H1 (cell line): ENCODE measurements at regions not wholly inside any gene's neighbourhood (a gene's known extent, or its start where the extent isn't known, plus 50 kb on each side); places are given as distances from the start of the nearest gene placed in this dataset.

Experiments
- CTCF ChIA-PET: fragments of 300-600 bp; sonication (Branson Sonifier 250); formaldehyde crosslinking; loops from one replicate; lab custom pipeline; 2021; ENCODE audit not compliant: partially characterized antibody; lab: Charles Lee
- POLR2A ChIA-PET: fragments of 300-600 bp; sonication (Branson Sonifier 250); formaldehyde crosslinking; loops from one replicate; lab custom pipeline; 2021; ENCODE audit warnings: inconsistent platforms; ENCODE audit not compliant: partially characterized antibody; lab: Charles Lee
- DNase-seq, 2 experiments: peaks; one replicate each; pipeline versions ENCODE4 v3.0.0 to v3.0.0-alpha.2; 2010 to 2022; ENCODE audit warnings: low spot score in 2 of 2, low read depth in 1 of 2, mixed read lengths in 1 of 2
- FAIRE-seq: peaks from 2 replicates; lab custom pipeline; 2011; peaks lifted over from hg19 to GRCh38; lab: Jason Lieb, UNC
- H2AFZ ChIP-seq: 2 replicates; pipeline ENCODE4 v1.8.1; 2012; ENCODE audit warnings: low read length, inconsistent platforms
- H2AK5ac ChIP-seq: 2 replicates; pipeline ENCODE4 v1.6.1; 2013; ENCODE audit warnings: low read depth, low read length
- H2BK120ac ChIP-seq: replicated peaks from 2 replicates; pipeline ENCODE3; 2013; ENCODE audit warnings: low read depth, low read length, inconsistent platforms
- H2BK12ac ChIP-seq: 2 replicates; pipeline ENCODE4 v1.6.1; 2013; ENCODE audit warnings: low read depth, low read length
- H2BK15ac ChIP-seq: 2 replicates; pipeline ENCODE4 v1.6.1; 2013; ENCODE audit warnings: low read length
- H2BK20ac ChIP-seq: 2 replicates; pipeline ENCODE4 v1.6.1; 2013; ENCODE audit warnings: low read length
- H2BK5ac ChIP-seq: 2 replicates; pipeline ENCODE4 v1.6.1; 2013; ENCODE audit warnings: low read depth, low read length
- H3K14ac ChIP-seq: 2 replicates; pipeline ENCODE4 v1.6.1; 2013; ENCODE audit warnings: inconsistent platforms; ENCODE audit not compliant: insufficient read length
- H3K18ac ChIP-seq: 2 replicates; pipeline ENCODE4 v1.6.1; 2013; ENCODE audit warnings: low read length; ENCODE audit errors: extremely low read depth
- H3K23ac ChIP-seq: 2 replicates; pipeline ENCODE4 v1.6.1; 2013; ENCODE audit warnings: inconsistent platforms; ENCODE audit not compliant: insufficient read length
- H3K23me2 ChIP-seq: 2 replicates; pipeline ENCODE4 v1.6.1; 2013; ENCODE audit warnings: low read depth, low read length
- H3K27ac ChIP-seq: 2 replicates; pipeline ENCODE4 v1.6.1; 2011; ENCODE audit warnings: low read depth, low read length, inconsistent platforms
- H3K27me3 ChIP-seq, 4 experiments: replicated peaks in 1 of 4; 1 replicate in 1 of 4; 2 replicates in 3 of 4; pipeline versions ENCODE4 v1.6.1 to v1.8.1; 2011 to 2013; ENCODE audit warnings: low read length in 3 of 4, mild to moderate bottlenecking in 3 of 4, inconsistent platforms in 2 of 4, mixed read lengths in 2 of 4, moderate library complexity in 1 of 4; ENCODE audit not compliant: control insufficient read depth in 3 of 4, insufficient read depth in 3 of 4; ENCODE audit errors: extremely low read depth in 1 of 4
- H3K36me3 ChIP-seq, 4 experiments: 2 replicates each; pipeline versions ENCODE4 v1.6.1 to v1.8.1; 2011 to 2013; ENCODE audit warnings: mild to moderate bottlenecking in 4 of 4, low read length in 3 of 4, moderate library complexity in 2 of 4, control low read depth in 1 of 4, inconsistent platforms in 1 of 4; ENCODE audit not compliant: insufficient read depth in 4 of 4, control insufficient read depth in 2 of 4
- H3K4ac ChIP-seq: replicated peaks from 2 replicates; pipeline ENCODE3; 2013; ENCODE audit warnings: low read length, low read depth, mixed read lengths, inconsistent platforms; ENCODE audit not compliant: insufficient read length
- H3K4me1 ChIP-seq, 4 experiments: replicated peaks in 1 of 4; 1 replicate in 1 of 4; 2 replicates in 3 of 4; pipeline versions ENCODE4 v1.6.1 to v1.8.1; 2011 to 2013; ENCODE audit warnings: low read length in 3 of 4, inconsistent platforms in 2 of 4, mixed read lengths in 1 of 4; ENCODE audit not compliant: insufficient read depth in 4 of 4, control insufficient read depth in 3 of 4
- H3K4me2 ChIP-seq, 2 experiments: 2 replicates each; pipeline versions ENCODE4 v1.6.1 to v1.8.1; 2011 to 2013; ENCODE audit warnings: low read depth in 2 of 2, low read length in 2 of 2, control low read depth in 1 of 2, inconsistent platforms in 1 of 2, mild to moderate bottlenecking in 1 of 2; ENCODE audit not compliant: insufficient read depth in 1 of 2
- H3K4me3 ChIP-seq, 4 experiments: fragments of 200-600, 300-600 bp in 1 of 4; sonication (generic), shearing (Covaris generic), sonication (Bioruptor Twin) in 1 of 4; 2 replicates each; pipeline versions ENCODE4 v1.5.1 to v1.8.1; 2011 to 2016; ENCODE audit warnings: low read length in 4 of 4, low read depth in 3 of 4, control low read depth in 2 of 4, inconsistent platforms in 2 of 4, mild to moderate bottlenecking in 2 of 4, mixed read lengths in 1 of 4, moderate library complexity in 1 of 4; ENCODE audit not compliant: insufficient read depth in 2 of 4; ENCODE audit errors: extremely low read depth in 1 of 4
- H3K56ac ChIP-seq: replicated peaks from 2 replicates; pipeline ENCODE3; 2013; ENCODE audit warnings: low read depth, mild to moderate bottlenecking, mixed read lengths, low read length, inconsistent platforms; ENCODE audit not compliant: insufficient read length
- H3K79me1 ChIP-seq: 2 replicates; pipeline ENCODE4 v1.6.1; 2013; ENCODE audit warnings: low read depth, low read length, control low read depth
- H3K79me2 ChIP-seq, 2 experiments: 2 replicates each; pipeline versions ENCODE4 v1.6.1 to v1.8.1; 2012 to 2013; ENCODE audit warnings: low read length in 2 of 2, mild to moderate bottlenecking in 2 of 2, inconsistent platforms in 1 of 2; ENCODE audit not compliant: insufficient read depth in 2 of 2, control insufficient read depth in 1 of 2
- H3K9ac ChIP-seq, 4 experiments: replicated peaks in 1 of 4; 1 replicate in 1 of 4; 2 replicates in 3 of 4; pipeline versions ENCODE4 v1.6.1 to v1.8.1; 2011 to 2013; ENCODE audit warnings: low read depth in 3 of 4, low read length in 3 of 4, control low read depth in 2 of 4, mild to moderate bottlenecking in 2 of 4, moderate library complexity in 2 of 4, inconsistent platforms in 1 of 4; ENCODE audit errors: extremely low read depth in 1 of 4
- H3K9me3 ChIP-seq, 2 experiments: 2 replicates each; pipeline versions ENCODE4 v1.6.1 to v1.8.1; 2012 to 2013; ENCODE audit warnings: mild to moderate bottlenecking in 2 of 2, moderate library complexity in 2 of 2, control low read depth in 1 of 2, inconsistent platforms in 1 of 2, low read depth in 1 of 2, low read length in 1 of 2, mixed read lengths in 1 of 2; ENCODE audit not compliant: insufficient read depth in 2 of 2
- H4K20me1 ChIP-seq, 2 experiments: replicated peaks in 1 of 2; 2 replicates each; pipeline versions ENCODE3 to v1.8.1; 2011 to 2013; ENCODE audit warnings: inconsistent platforms in 2 of 2, low read length in 2 of 2, mild to moderate bottlenecking in 1 of 2; ENCODE audit not compliant: insufficient read depth in 2 of 2, control insufficient read depth in 1 of 2
- H4K5ac ChIP-seq: 2 replicates; pipeline ENCODE4 v1.6.1; 2013; ENCODE audit warnings: low read length, low read depth, mixed read lengths, inconsistent platforms; ENCODE audit not compliant: insufficient read length
- H4K8ac ChIP-seq: 2 replicates; pipeline ENCODE4 v1.8.0; 2013; ENCODE audit warnings: mild to moderate bottlenecking, moderate library complexity, low read length, inconsistent platforms; ENCODE audit not compliant: insufficient read depth; ENCODE audit errors: extremely low read depth
- H4K91ac ChIP-seq: replicated peaks from 2 replicates; pipeline ENCODE3; 2013; ENCODE audit warnings: low read length, mixed read lengths, inconsistent platforms; ENCODE audit not compliant: insufficient read length
- CEBPB ChIP-seq: IDR thresholded peaks from 2 replicates; pipeline ENCODE4 v1.6.1; 2012; ENCODE audit warnings: low read depth, low read length
- HDAC2 ChIP-seq, 2 experiments: fragments of 300-600 bp in 1 of 2; sonication (generic) in 1 of 2; IDR thresholded peaks; 2 replicates each; pipeline ENCODE4 v1.6.1; 2011 to 2012; ENCODE audit warnings: low read depth in 2 of 2, low read length in 2 of 2, mild to moderate bottlenecking in 2 of 2, moderate library complexity in 2 of 2, borderline replicate concordance in 1 of 2, inconsistent platforms in 1 of 2
- JUND ChIP-seq: IDR thresholded peaks from 2 replicates; pipeline ENCODE4 v1.6.1; 2011; ENCODE audit warnings: mild to moderate bottlenecking, improper control_type of control experiment, low read length
- PHF8 ChIP-seq: fragments of 200-600 bp; sonication (generic); conservative IDR thresholded peaks from 2 replicates; pipeline ENCODE4 v1.7.1; 2012; ENCODE audit warnings: low read depth, mild to moderate bottlenecking, inconsistent platforms, low read length, moderate library complexity
- RAD21 ChIP-seq, 2 experiments: IDR thresholded peaks in 1 of 2; conservative IDR thresholded peaks in 1 of 2; 2 replicates each; pipeline ENCODE4 v1.6.1; 2011; ENCODE audit warnings: low read depth in 2 of 2, low read length in 2 of 2, improper control_type of control experiment in 1 of 2, inconsistent platforms in 1 of 2, mild to moderate bottlenecking in 1 of 2, moderate library complexity in 1 of 2
- RXRA ChIP-seq: IDR thresholded peaks from 2 replicates; pipeline ENCODE4 v1.6.1; 2011; ENCODE audit warnings: low read depth, mild to moderate bottlenecking, low read length, moderate library complexity; ENCODE audit not compliant: insufficient read depth
- SIN3A ChIP-seq, 2 experiments: IDR thresholded peaks in 1 of 2; conservative IDR thresholded peaks in 1 of 2; 2 replicates each; pipeline ENCODE4 v1.6.1; 2011 to 2012; ENCODE audit warnings: low read length in 2 of 2, improper control_type of control experiment in 1 of 2, low read depth in 1 of 2, mild to moderate bottlenecking in 1 of 2
- SP4 ChIP-seq: IDR thresholded peaks from 2 replicates; pipeline ENCODE4 v1.6.1; 2012; ENCODE audit warnings: low read length, inconsistent platforms
- TAF1 ChIP-seq: IDR thresholded peaks from 2 replicates; pipeline ENCODE4 v1.6.1; 2011; ENCODE audit warnings: mild to moderate bottlenecking, low read depth, low read length
- ZNF274 ChIP-seq: IDR thresholded peaks from 2 replicates; pipeline ENCODE4 v1.7.0; 2012; ENCODE audit warnings: low read length, borderline replicate concordance; ENCODE audit errors: extremely low read depth
- WGBS, 2 experiments: shearing (Covaris generic) in 1 of 2; methylation state at CpG; one replicate each; pipeline versions ENCODE4 v1.1.6 to v1.1.7; 2013 to 2015; ENCODE audit warnings: low lambda C conversion rate in 2 of 2, mixed read lengths in 2 of 2, inconsistent platforms in 1 of 2, low coverage in 1 of 2, missing lambda C conversion rate in 1 of 2; ENCODE audit not compliant: insufficient replicate concordance in 2 of 2, insufficient coverage in 1 of 2, insufficient read length in 1 of 2; ENCODE audit errors: extremely low coverage in 1 of 2, missing lambda C conversion rate in 1 of 2; 5-methylcytosine and 5-hydroxymethylcytosine counted together
- TF ChIP-seq, protein P1 (sequence below): IDR thresholded peaks from 2 replicates; pipeline ENCODE4 v1.6.1; 2011; ENCODE audit warnings: low read length, improper control_type of control experiment

DNA sequence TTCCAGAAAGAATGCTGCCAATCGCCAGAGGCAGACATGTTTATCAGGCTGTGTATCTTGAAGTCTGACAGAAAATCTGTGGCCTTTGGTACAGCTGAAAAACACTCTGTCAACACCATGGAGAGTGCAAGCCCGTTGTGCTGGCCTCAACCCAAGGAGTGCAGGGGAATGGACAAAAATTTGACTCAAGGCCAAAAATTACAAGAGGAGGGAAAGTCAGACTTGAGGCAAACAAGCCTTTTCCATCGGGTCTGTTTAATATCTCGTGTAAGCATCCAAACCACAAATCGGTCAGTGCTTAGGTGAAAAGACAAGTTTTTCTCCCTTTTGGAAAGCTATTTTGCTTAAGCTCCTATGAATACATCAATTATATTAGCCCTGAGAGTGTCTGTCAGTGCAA lies 305.3 kb upstream of the NFE2L3 start:
- Histone ChIP-seq H4K8ac (no peak overlapping the region; the same call in 1 of the 2 replicates), H3K56ac (no peak overlapping the region), H3K4me1 (no peaks in the 10 kb centered on the region; a peak in 1 of 7 replicates), H3K4me2 (no peak overlapping the region), H3K18ac (no peak overlapping the region), H3K79me2 (no peaks in the 10 kb centered on the region), H3K36me3 (no peaks in the 10 kb centered on the region), H2BK15ac (no peak overlapping the region), H2BK20ac (no peak overlapping the region), H4K5ac (no peak overlapping the region), H3K9me3 (no peaks in the 10 kb centered on the region), H4K91ac (no peak overlapping the region), H3K23me2 (no peaks in the 10 kb centered on the region), H2AFZ (no peak overlapping the region), H2AK5ac (no peak overlapping the region), H3K79me1 (no peaks in the 10 kb centered on the region), H3K23ac (no peak overlapping the region), H3K27me3 (peaks cover 0 to 1% (median under 1%) of the 10 kb centered on the region in 4 experiments; a peak in 5 of 7 replicates), H4K20me1 (no peaks in the 10 kb centered on the region), H3K14ac (no peak overlapping the region), H2BK5ac (no peak overlapping the region), H2BK120ac (no peak overlapping the region), H2BK12ac (no peak overlapping the region), H3K4me3 (no peak overlapping the region), H3K27ac (no peak overlapping the region), H3K4ac (no peak overlapping the region), H3K9ac (no peak overlapping the region)
- TF ChIP-seq, protein P1, sequence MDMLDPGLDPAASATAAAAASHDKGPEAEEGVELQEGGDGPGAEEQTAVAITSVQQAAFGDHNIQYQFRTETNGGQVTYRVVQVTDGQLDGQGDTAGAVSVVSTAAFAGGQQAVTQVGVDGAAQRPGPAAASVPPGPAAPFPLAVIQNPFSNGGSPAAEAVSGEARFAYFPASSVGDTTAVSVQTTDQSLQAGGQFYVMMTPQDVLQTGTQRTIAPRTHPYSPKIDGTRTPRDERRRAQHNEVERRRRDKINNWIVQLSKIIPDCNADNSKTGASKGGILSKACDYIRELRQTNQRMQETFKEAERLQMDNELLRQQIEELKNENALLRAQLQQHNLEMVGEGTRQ: no peak
- no peak for TF ChIP-seq TAF1
- no peak for TF ChIP-seq ZNF274
- TF ChIP-seq PHF8: no peak
- TF ChIP-seq RAD21 (IDR thresholded peaks at IDR 0.05 in 1 of 2, conservative IDR thresholded peaks at IDR 0.05 in 1 of 2; ENCODE audit: low read depth in 2 of 2, low read length in 2 of 2): no peak
- no peak for TF ChIP-seq CEBPB
- no peak for TF ChIP-seq JUND
- no peak for TF ChIP-seq SP4
- no peak for TF ChIP-seq HDAC2 (IDR thresholded peaks at IDR 0.05; ENCODE audit: borderline replicate concordance in 1 of 2, low read depth in 2 of 2, low read length in 2 of 2)
- TF ChIP-seq RXRA: no peak
- TF ChIP-seq SIN3A (conservative IDR thresholded peaks at IDR 0.05 in 1 of 2, IDR thresholded peaks at IDR 0.05 in 1 of 2; ENCODE audit: low read depth in 1 of 2, low read length in 2 of 2): no peak
- no peak for DNase-seq
- WGBS, 2 experiments: 94% methylated on average over 5 of the region's 5 CpGs; no CpG with 5 or more reads in 1 of the 2 experiments
- POLR2A ChIA-PET: no interaction called here
- CTCF ChIA-PET: interaction anchor here (0.8 to 4.3 kb wide), 14 partner anchors 8 to 455 kb away, joined by 3 to 40 read pairs (median 3); no protein-coding TSS in a partner anchor
- no peak for FAIRE-seq
